ENCODE measurements at regions not wholly inside any gene's neighbourhood (a gene's known extent, or its start where the extent isn't known, plus 50 kb on each side); places are given as distances from the start of the nearest gene placed in this dataset.

DNA sequence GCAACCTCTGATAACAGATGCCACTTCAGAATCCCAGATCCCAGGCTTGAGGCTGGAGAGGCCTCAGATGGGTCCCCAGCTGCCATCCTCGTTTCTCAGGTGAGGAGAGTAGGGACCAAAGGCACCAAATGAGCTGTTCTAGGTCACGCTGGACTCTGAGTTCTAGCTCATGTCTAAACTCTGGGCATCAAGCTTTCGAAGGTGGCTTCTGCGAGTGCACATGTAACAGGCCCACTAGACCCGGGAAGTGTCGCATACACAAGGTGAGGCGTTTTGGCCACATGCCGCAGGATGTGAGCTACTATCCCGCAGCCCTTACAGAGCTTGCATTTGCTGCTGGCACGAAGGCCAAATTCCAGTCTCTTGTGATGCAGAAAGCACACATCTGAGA lies 355.1 kb upstream of the SHH start:
- TF ChIP-seq, protein P1, sequence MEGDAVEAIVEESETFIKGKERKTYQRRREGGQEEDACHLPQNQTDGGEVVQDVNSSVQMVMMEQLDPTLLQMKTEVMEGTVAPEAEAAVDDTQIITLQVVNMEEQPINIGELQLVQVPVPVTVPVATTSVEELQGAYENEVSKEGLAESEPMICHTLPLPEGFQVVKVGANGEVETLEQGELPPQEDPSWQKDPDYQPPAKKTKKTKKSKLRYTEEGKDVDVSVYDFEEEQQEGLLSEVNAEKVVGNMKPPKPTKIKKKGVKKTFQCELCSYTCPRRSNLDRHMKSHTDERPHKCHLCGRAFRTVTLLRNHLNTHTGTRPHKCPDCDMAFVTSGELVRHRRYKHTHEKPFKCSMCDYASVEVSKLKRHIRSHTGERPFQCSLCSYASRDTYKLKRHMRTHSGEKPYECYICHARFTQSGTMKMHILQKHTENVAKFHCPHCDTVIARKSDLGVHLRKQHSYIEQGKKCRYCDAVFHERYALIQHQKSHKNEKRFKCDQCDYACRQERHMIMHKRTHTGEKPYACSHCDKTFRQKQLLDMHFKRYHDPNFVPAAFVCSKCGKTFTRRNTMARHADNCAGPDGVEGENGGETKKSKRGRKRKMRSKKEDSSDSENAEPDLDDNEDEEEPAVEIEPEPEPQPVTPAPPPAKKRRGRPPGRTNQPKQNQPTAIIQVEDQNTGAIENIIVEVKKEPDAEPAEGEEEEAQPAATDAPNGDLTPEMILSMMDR (IDR thresholded peaks at IDR 0.05; ENCODE audit: low read depth, low read length, poor library complexity, severe bottlenecking), result no peak
- no peak for TF ChIP-seq EZH2phosphoT487 (IDR thresholded peaks at IDR 0.05; ENCODE audit: borderline replicate concordance, low read length)

Data from DOHH2 (cell line).